Activated CD8-positive, alpha-beta memory T cell treated with anti-CD3 and anti-CD28 coated beads for 48 hours (primary cell): ENCODE measurements at regions not wholly inside any gene's neighbourhood (a gene's known extent, or its start where the extent isn't known, plus 50 kb on each side); places are given as distances from the start of the nearest gene placed in this dataset.

Experiments
- DNase-seq, 3 experiments: peaks; one replicate each; pipeline ENCODE4 v3.0.0-alpha.2; 2020; ENCODE audit warnings: low read depth in 2 of 3, low spot score in 2 of 3

DNA sequence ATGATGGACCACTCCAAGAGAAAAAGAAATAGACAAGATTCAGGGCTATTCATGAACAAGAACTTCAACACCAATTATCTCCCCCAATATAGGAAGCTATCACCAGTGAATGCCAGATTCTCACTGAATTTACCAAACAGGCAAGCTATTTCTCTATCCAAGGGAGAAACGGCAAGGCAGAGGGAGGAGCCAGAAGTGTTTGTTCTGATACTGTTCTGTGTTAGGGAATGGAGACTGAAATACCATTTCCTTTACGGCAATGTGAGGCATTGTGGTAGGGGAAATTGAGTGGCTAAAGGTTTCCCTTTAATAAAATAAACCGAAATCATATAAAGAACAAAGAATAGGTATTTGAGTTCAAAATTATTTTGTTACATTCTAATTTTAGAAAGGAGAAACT lies 68.0 kb upstream of the ALDH1A1 start:
- DNase-seq: no peak

DNA sequence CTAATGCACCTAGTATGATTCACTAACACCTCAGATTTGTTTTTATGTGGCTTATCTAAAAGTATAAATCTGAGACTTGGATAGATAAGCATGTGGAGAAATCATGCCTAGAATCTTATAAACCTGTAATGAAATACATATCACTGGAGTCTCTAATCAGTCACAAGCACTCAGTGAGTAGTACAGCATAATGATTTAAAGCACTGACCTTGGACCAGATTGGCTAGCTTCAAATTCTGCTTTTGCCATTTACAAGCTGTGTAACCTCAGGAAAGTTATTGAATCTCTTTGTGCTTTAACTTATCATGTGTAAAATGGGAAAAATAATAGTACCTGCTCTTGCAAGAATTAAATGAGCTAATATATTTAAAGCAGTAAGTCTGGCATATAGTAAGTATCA lies 61.2 kb upstream of the ALDH1A1 start:
- no peak for DNase-seq

DNA sequence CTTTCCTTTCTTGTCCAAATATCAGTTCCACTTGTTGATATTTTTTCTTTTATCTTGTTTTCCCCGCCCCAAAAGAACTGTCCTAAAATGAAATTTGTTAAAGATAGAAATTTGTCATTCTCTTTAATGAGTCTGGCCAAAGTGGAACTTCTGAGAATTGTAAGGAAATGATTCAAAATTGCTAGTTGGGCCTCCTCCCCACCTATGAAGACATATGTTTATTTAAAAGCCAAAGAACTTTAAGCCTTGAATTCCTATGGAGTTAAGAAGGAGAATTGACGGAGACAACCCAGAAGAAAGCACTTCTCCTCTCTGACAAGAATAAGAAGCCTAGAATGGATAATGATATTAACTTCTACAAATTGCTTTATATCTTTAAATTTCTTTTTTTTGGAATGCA lies 59.1 kb upstream of the ALDH1A1 start:
- DNase-seq: no peak

GRCh38 chr9:73011181-73011750 lies 58.4 kb upstream of the ALDH1A1 start:
- DNase-seq: no peak

DNA sequence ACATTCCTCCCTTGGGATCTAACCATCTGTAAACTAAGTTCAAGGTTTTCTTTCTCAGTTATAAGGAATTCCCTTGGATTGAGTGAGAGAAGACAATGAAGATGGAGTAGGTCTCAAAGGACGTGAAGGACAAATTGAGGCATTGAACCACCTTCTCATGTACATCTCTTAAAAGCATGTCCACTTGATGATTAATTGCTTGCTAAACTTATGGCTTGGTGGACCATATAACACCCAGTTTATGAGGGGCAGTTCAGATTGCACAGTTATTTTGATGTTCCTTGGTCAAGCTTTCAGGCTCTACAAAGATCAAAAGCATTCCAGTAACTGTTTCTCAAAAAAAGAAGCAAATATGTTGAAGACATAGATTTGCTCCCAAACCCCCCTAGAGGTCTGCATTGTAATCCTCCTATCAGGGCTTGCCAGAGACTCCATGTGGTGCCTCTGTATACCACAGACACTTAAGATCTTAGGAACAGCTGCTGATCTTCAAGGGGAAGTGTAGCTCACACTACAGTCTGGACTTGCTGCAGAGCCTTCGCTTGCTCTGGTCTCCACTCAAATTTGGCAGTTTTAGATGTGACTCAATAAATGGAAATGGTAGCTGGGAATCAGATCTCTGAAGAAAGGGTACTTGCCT lies 56.9 kb upstream of the ALDH1A1 start:
- no peak for DNase-seq

GRCh38 chr9:73007966-73008672 lies 55.3 kb upstream of the ALDH1A1 start:
- no peak for DNase-seq

DNA sequence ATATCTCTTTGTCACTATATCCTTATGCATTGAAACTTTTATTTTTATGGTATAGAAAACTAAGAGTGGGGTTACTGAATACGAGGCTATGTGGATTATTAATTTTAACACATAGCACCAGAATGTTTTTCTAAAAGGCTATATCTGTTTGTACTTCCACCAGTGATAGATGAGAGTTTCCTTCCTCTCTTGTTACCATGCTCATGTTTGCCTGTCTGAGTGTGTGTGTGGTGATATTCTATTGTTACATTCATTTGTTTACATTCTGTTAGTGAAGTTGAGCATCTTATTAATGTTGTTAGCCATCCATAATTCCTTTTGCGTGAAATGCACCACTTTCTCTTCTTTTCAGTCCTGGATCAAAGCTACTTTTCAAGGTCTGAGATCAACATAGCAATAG lies 54.1 kb upstream of the ALDH1A1 start:
- no peak for DNase-seq
